GM23248 (cell line): ENCODE measurements at regions not wholly inside any gene's neighbourhood (a gene's known extent, or its start where the extent isn't known, plus 50 kb on each side); places are given as distances from the start of the nearest gene placed in this dataset.

ENCODE experiments used
- EZH2 ChIP-seq: fragments of 200-600 bp; sonication (generic); IDR thresholded peaks from 2 replicates; pipeline ENCODE4 v1.6.1; 2018; ENCODE audit warnings: antibody characterized with exemption, mild to moderate bottlenecking; ENCODE audit not compliant: insufficient read depth, poor library complexity, severe bottlenecking
- EZH2phosphoT487 ChIP-seq: fragments of 200-600 bp; sonication (generic); IDR thresholded peaks from 2 replicates; pipeline ENCODE4 v1.6.1; 2018; ENCODE audit warnings: antibody characterized with exemption, moderate library complexity, mild to moderate bottlenecking, low read depth; ENCODE audit not compliant: insufficient read depth

GRCh38 chr17:14459955-14460354 is 159.1 kb downstream of the HS3ST3B1 start:
- no peak for TF ChIP-seq EZH2
- TF ChIP-seq EZH2phosphoT487 = no peak
